Karpas-422 (cell line): ENCODE measurements at regions not wholly inside any gene's neighbourhood (a gene's known extent, or its start where the extent isn't known, plus 50 kb on each side); places are given as distances from the start of the nearest gene placed in this dataset.

Source experiments
- DNase-seq: peaks from one replicate; pipeline ENCODE4 v3.0.0-alpha.2; 2015
- H2AFZ ChIP-seq: fragments of 200-600 bp; sonication (generic); 2 replicates; pipeline ENCODE4 v1.6.1; 2014; ENCODE audit warnings: antibody characterized with exemption, low read length, mixed read lengths
- H3K27ac ChIP-seq: fragments of 200-600 bp; sonication (generic); 2 replicates; pipeline ENCODE4 v1.5.1; 2014; ENCODE audit warnings: mild to moderate bottlenecking, low read length, moderate library complexity
- H3K27me3 ChIP-seq: fragments of 200-600 bp; sonication (generic); 2 replicates; pipeline ENCODE4 v1.6.1; 2014; ENCODE audit warnings: low read length, mixed read lengths
- H3K36me3 ChIP-seq: fragments of 200-600 bp; sonication (generic); 2 replicates; pipeline ENCODE4 v1.6.1; 2014; ENCODE audit warnings: low read length, mixed read lengths; ENCODE audit not compliant: insufficient read depth
- H3K4me1 ChIP-seq: fragments of 200-600 bp; sonication (generic); 2 replicates; pipeline ENCODE4 v1.6.1; 2014; ENCODE audit warnings: mild to moderate bottlenecking, low read length, mixed read lengths
- H3K4me2 ChIP-seq: fragments of 200-600 bp; sonication (generic); 2 replicates; pipeline ENCODE4 v1.6.1; 2014; ENCODE audit warnings: low read length, low read depth, mild to moderate bottlenecking; ENCODE audit not compliant: poor library complexity, severe bottlenecking
- H3K4me3 ChIP-seq: fragments of 200-600 bp; sonication (generic); 2 replicates; pipeline ENCODE4 v1.5.1; 2014; ENCODE audit warnings: mild to moderate bottlenecking, antibody characterized with exemption, low read length, mixed read lengths
- H3K79me2 ChIP-seq: fragments of 200-600 bp; sonication (generic); 2 replicates; pipeline ENCODE4 v1.6.1; 2014; ENCODE audit warnings: mild to moderate bottlenecking, low read length, mixed read lengths
- H3K9ac ChIP-seq: fragments of 200-600 bp; sonication (generic); 2 replicates; pipeline ENCODE4 v1.6.0; 2014; ENCODE audit warnings: low read length
- H3K9me2 ChIP-seq: fragments of 200-600 bp; sonication (generic), shearing (Covaris generic); replicated peaks from 2 replicates; pipeline ENCODE4 v1.6.0; 2014; ENCODE audit warnings: mild to moderate bottlenecking, low read length, moderate library complexity; ENCODE audit not compliant: insufficient read depth
- H3K9me3 ChIP-seq: fragments of 300-700, 200-600 bp; sonication (generic); 2 replicates; pipeline ENCODE4 v1.6.1; 2014; ENCODE audit warnings: low read length, mixed read lengths
- H4K20me1 ChIP-seq: fragments of 200-600 bp; sonication (generic); 2 replicates; pipeline ENCODE4 v1.6.1; 2014; ENCODE audit warnings: mild to moderate bottlenecking, antibody characterized with exemption, low read length, low read depth; ENCODE audit not compliant: insufficient read depth

- no peaks in the 10 kb centered on the region for H3K9me3 ChIP-seq
- no peak overlapping the region for H3K4me2 ChIP-seq
- no peak for DNase-seq
- H3K36me3 ChIP-seq: no peaks in the 10 kb centered on the region
- no peaks in the 10 kb centered on the region for H3K4me1 ChIP-seq
- no peaks in the 10 kb centered on the region for H3K27me3 ChIP-seq
- no peaks in the 10 kb centered on the region for H3K79me2 ChIP-seq
- H2AFZ ChIP-seq: no peak overlapping the region
- H3K9me2 ChIP-seq: no peaks in the 10 kb centered on the region
- H3K9ac ChIP-seq: no peak overlapping the region
- H4K20me1 ChIP-seq: no peaks in the 10 kb centered on the region
- H3K4me3 ChIP-seq: no peak overlapping the region
- no peak overlapping the region for H3K27ac ChIP-seq
Observed at GRCh38 chr6:47157653-47158219, 115.6 kb upstream of the ADGRF1 start.

DNA sequence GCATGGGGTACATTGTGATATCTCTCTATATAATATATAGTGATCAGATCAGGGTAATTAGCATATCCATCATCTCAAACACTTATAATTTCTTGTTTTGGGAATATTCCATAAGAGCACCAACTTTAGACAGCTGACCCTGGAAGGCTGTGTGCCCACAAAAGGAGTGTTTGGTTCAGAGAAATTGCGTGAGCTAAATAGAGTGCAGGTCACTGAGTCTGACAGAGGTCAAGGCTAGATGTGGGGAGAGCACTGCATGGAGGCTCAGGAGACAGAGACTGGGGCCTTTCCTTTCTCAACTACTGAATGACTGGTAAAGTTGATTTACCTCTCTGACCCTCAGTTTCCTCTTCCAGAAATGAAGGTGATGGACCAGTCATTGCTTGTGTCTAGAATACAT lies 114.9 kb upstream of the ADGRF1 start:
- H3K27me3 ChIP-seq: no peaks in the 10 kb centered on the region
- no peak overlapping the region for H3K9ac ChIP-seq
- no peak overlapping the region for H3K4me2 ChIP-seq
- H3K9me3 ChIP-seq: no peaks in the 10 kb centered on the region
- H2AFZ ChIP-seq: no peak overlapping the region
- no peaks in the 10 kb centered on the region for H3K79me2 ChIP-seq
- DNase-seq: no peak
- H3K36me3 ChIP-seq: no peaks in the 10 kb centered on the region
- H4K20me1 ChIP-seq: no peaks in the 10 kb centered on the region
- no peaks in the 10 kb centered on the region for H3K9me2 ChIP-seq
- H3K4me1 ChIP-seq: no peaks in the 10 kb centered on the region
- no peak overlapping the region for H3K27ac ChIP-seq
- H3K4me3 ChIP-seq: no peak overlapping the region

- H3K27me3 ChIP-seq: no peaks in the 10 kb centered on the region
- H3K9ac ChIP-seq: no peak overlapping the region
- no peaks in the 10 kb centered on the region for H3K4me1 ChIP-seq
- no peaks in the 10 kb centered on the region for H3K9me2 ChIP-seq
- H4K20me1 ChIP-seq: no peaks in the 10 kb centered on the region
- H2AFZ ChIP-seq: no peak overlapping the region
- H3K4me3 ChIP-seq: no peak overlapping the region
- no peaks in the 10 kb centered on the region for H3K36me3 ChIP-seq
- no peaks in the 10 kb centered on the region for H3K79me2 ChIP-seq
- no peak for DNase-seq
- H3K4me2 ChIP-seq: no peak overlapping the region
- no peak overlapping the region for H3K27ac ChIP-seq
- H3K9me3 ChIP-seq: no peaks in the 10 kb centered on the region
Observed at GRCh38 chr6:47156196-47156595, 114.1 kb upstream of the ADGRF1 start.

DNA sequence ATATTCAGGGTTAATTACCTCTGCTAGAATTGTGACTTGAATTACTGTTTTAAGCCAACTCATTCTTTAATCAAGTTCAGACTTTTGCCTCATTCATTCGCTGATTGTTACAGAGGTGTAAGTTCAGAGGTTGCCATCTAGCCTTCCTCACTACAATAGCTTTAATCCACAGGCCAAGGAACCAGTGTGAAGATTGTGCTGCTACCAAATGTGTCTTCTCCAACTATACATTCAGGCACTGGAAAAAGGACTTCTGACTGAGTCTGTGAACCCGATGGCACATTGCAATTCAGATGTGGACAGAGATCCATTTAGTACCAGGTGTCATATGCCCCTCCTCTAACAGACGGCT lies 111.2 kb upstream of the ADGRF1 start:
- H3K4me1 ChIP-seq: no peaks in the 10 kb centered on the region
- H2AFZ ChIP-seq: no peak overlapping the region
- no peaks in the 10 kb centered on the region for H3K9me2 ChIP-seq
- no peak overlapping the region for H3K27ac ChIP-seq
- no peaks in the 10 kb centered on the region for H3K9me3 ChIP-seq
- no peak for DNase-seq
- no peaks in the 10 kb centered on the region for H3K79me2 ChIP-seq
- no peak overlapping the region for H3K4me2 ChIP-seq
- H3K9ac ChIP-seq: no peak overlapping the region
- no peaks in the 10 kb centered on the region for H3K27me3 ChIP-seq
- no peaks in the 10 kb centered on the region for H3K36me3 ChIP-seq
- H3K4me3 ChIP-seq: no peak overlapping the region
- H4K20me1 ChIP-seq: no peaks in the 10 kb centered on the region

DNA sequence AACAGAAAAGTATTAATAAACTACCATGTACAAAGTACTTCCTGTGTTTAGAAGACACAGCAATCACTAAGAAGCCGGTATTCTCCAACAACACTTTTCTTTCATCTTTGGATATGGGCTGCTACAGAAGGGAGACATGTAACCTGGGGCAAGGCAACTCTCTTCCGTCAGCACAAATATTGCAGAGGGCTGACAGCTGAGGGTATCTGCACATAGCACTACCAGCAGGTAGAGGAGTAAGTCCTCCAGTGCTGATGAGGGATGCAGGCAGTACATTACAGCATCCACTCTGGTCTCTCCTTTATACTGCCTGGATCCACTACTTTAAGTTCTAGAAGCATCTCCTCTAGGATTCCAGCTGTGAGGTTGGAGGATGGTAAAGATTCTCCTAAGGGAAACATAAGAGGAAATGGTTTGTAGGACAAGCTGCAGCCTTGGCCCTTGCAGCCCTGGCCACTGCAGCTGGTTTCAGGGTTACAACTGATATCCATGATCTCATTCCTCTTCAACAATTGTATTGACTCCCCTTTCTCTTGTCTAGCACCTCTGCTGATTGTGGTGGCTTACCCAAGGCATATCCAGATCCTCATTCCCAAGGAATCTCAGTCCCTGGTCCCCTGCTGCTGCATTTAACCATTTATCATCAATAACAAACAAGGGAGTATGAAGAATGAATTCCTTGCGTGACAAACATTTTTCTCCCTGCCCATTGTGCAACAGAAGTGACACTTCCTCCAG lies 110.7 kb upstream of the ADGRF1 start:
- H3K27me3 ChIP-seq: no peaks in the 10 kb centered on the region
- no peak overlapping the region for H3K4me2 ChIP-seq
- no peaks in the 10 kb centered on the region for H3K36me3 ChIP-seq
- H3K27ac ChIP-seq: no peak overlapping the region
- no peak overlapping the region for H3K9ac ChIP-seq
- no peaks in the 10 kb centered on the region for H3K4me1 ChIP-seq
- H3K9me3 ChIP-seq: no peaks in the 10 kb centered on the region
- H4K20me1 ChIP-seq: no peaks in the 10 kb centered on the region
- H2AFZ ChIP-seq: no peak overlapping the region
- no peaks in the 10 kb centered on the region for H3K9me2 ChIP-seq
- H3K4me3 ChIP-seq: no peak overlapping the region
- no peak for DNase-seq
- no peaks in the 10 kb centered on the region for H3K79me2 ChIP-seq

GRCh38 chr6:47151232-47151898 lies 109.2 kb upstream of the ADGRF1 start:
- Histone ChIP-seq H3K9me3 (no peaks in the 10 kb centered on the region), H3K4me1 (0 out of 2 replicates have a peak, but pooled peaks cover 2% of the 10 kb centered on the region), H3K79me2 (no peaks in the 10 kb centered on the region), H3K27me3 (no peaks in the 10 kb centered on the region), H4K20me1 (no peaks in the 10 kb centered on the region), H3K9me2 (no peaks in the 10 kb centered on the region), H3K4me2 (no peak overlapping the region), H3K36me3 (no peaks in the 10 kb centered on the region), H3K27ac (no peak overlapping the region), H2AFZ (no peak overlapping the region), H3K4me3 (no peak overlapping the region), H3K9ac (no peak overlapping the region)
- no peak for DNase-seq

DNA sequence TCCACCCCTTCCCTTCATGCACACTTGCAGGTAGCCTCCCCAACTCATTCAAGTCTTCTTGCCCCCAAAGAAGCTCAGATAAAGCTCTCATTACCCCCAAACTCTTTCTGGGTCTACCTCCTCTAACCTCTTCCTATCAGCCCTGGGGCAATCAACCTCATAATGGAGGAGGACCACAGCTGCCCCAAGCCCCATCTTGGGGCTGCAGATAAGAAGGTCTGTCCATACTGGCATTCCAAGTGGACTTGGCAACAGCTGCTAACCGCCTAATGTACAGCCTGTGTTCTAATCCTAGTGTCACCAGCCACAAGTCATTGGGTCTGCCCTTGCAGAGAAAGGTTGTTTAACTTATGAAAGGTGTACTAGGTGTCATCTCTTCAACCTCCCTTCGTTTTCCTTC lies 107.4 kb upstream of the ADGRF1 start:
- H3K9me2 ChIP-seq: no peaks in the 10 kb centered on the region
- H2AFZ ChIP-seq: no peak overlapping the region
- no peak overlapping the region for H3K27ac ChIP-seq
- no peak overlapping the region for H3K4me2 ChIP-seq
- DNase-seq: no peak
- no peaks in the 10 kb centered on the region for H3K9me3 ChIP-seq
- H3K4me3 ChIP-seq: no peak overlapping the region
- 0 out of 2 replicates have a peak, but pooled peaks cover 2% of the 10 kb centered on the region for H3K4me1 ChIP-seq
- H3K79me2 ChIP-seq: no peaks in the 10 kb centered on the region
- no peaks in the 10 kb centered on the region for H3K27me3 ChIP-seq
- H3K36me3 ChIP-seq: no peaks in the 10 kb centered on the region
- H4K20me1 ChIP-seq: no peaks in the 10 kb centered on the region
- no peak overlapping the region for H3K9ac ChIP-seq

DNA sequence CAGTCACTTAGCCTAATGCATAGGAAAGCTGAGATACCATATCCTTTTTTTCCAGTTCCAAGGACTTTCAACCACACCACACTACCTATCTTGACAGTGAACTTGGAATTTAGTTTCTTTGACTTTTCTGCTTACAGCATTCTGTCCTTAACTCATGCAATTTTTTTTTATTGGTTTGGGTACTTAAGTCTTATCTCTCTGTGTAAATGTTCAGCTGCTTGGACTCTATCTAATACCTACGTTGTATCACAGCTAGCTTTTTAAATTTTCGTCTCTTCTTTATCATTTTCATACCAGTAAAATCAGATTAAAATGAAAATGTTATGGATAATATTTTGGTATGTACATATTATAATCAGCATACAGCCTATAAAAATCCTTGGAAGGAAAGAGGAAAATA lies 106.9 kb upstream of the ADGRF1 start:
- H3K79me2 ChIP-seq: no peaks in the 10 kb centered on the region
- no peak for DNase-seq
- H3K27me3 ChIP-seq: no peaks in the 10 kb centered on the region

More for the DNA sequence above, 106.9 kb upstream of the ADGRF1 start:
- Histone ChIP-seq H3K9me3 (no peaks in the 10 kb centered on the region), H3K4me1 (0 out of 2 replicates have a peak, but pooled peaks cover 2% of the 10 kb centered on the region), H3K27ac (no peak overlapping the region), H3K9me2 (no peaks in the 10 kb centered on the region), H3K4me2 (no peak overlapping the region), H3K4me3 (no peak overlapping the region), H3K9ac (no peak overlapping the region), H4K20me1 (no peaks in the 10 kb centered on the region), H2AFZ (no peak overlapping the region), H3K36me3 (no peaks in the 10 kb centered on the region)
